GM23248 (cell line): ENCODE measurements at regions not wholly inside any gene's neighbourhood (a gene's known extent, or its start where the extent isn't known, plus 50 kb on each side); places are given as distances from the start of the nearest gene placed in this dataset.

ENCODE experiments used
- EZH2 ChIP-seq: fragments of 200-600 bp; sonication (generic); IDR thresholded peaks from 2 replicates; pipeline ENCODE4 v1.6.1; 2018; ENCODE audit warnings: antibody characterized with exemption, mild to moderate bottlenecking; ENCODE audit not compliant: insufficient read depth, poor library complexity, severe bottlenecking
- EZH2phosphoT487 ChIP-seq: fragments of 200-600 bp; sonication (generic); IDR thresholded peaks from 2 replicates; pipeline ENCODE4 v1.6.1; 2018; ENCODE audit warnings: antibody characterized with exemption, moderate library complexity, mild to moderate bottlenecking, low read depth; ENCODE audit not compliant: insufficient read depth

DNA sequence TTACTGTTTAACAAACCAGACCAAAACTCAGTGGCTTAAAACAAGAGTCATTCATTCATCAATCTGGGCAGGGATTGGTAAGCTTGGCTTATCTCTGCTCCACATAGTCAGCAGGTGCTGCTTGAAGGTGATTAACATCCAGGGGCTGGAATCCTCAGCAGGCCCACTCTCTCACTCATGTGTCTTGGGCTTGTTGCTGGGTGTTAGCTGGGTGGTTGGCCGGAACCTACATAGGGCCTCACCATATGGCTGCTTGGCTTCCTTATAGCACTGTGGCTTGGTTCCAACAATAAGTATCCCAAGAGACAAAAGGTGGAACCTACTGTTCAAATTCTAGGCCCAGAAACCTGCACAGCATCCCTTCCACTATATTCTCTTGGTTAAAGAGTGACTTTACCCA is 125.0 kb downstream of the RASGEF1B start:
- TF ChIP-seq EZH2phosphoT487 (no peak), EZH2 (no peak)
